ENCODE measurements at regions not wholly inside any gene's neighbourhood (a gene's known extent, or its start where the extent isn't known, plus 50 kb on each side); places are given as distances from the start of the nearest gene placed in this dataset.

DNA sequence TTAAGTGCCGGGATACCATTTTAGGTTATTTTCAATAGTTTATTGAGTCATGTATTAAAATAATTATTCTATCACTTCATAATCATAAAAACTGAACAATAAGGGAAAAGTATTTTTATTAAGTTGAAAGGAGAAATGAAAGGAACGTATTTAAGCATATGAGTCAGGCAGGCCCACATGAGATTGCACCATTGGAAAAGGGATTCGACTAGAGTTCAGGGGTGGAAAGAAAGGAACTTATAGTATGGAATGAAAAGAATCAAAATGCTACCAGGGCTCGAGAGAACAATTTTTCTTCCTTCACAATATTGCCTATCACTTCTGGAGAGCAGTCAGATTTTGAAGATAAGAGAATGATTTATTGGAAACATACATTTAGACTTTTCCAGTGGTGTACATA lies 516.5 kb upstream of the NETO1 start:
- no peak overlapping the region for H3K4me2 ChIP-seq (ENCODE audit: insufficient read depth, low read length)
- no peak for DNase-seq (ENCODE audit: insufficient read length, low spot score, missing footprints)
- no peaks in the 10 kb centered on the region for H3K36me3 ChIP-seq (ENCODE audit: insufficient read depth, low read length)
- no peaks in the 10 kb centered on the region for H4K20me1 ChIP-seq (ENCODE audit: insufficient read depth, low read length)
- no peaks in the 10 kb centered on the region for H3K9me3 ChIP-seq (ENCODE audit: low read depth, low read length)
- no peaks in the 10 kb centered on the region for H3K4me1 ChIP-seq (ENCODE audit: insufficient read depth, low read length)
- H3K4me3 ChIP-seq (ENCODE audit: insufficient read depth, low read length), result no peak overlapping the region
- no peak overlapping the region for H2AFZ ChIP-seq (ENCODE audit: low read length)
- TF ChIP-seq, protein P1, sequence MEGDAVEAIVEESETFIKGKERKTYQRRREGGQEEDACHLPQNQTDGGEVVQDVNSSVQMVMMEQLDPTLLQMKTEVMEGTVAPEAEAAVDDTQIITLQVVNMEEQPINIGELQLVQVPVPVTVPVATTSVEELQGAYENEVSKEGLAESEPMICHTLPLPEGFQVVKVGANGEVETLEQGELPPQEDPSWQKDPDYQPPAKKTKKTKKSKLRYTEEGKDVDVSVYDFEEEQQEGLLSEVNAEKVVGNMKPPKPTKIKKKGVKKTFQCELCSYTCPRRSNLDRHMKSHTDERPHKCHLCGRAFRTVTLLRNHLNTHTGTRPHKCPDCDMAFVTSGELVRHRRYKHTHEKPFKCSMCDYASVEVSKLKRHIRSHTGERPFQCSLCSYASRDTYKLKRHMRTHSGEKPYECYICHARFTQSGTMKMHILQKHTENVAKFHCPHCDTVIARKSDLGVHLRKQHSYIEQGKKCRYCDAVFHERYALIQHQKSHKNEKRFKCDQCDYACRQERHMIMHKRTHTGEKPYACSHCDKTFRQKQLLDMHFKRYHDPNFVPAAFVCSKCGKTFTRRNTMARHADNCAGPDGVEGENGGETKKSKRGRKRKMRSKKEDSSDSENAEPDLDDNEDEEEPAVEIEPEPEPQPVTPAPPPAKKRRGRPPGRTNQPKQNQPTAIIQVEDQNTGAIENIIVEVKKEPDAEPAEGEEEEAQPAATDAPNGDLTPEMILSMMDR (IDR thresholded peaks at IDR 0.05; ENCODE audit: extremely low read depth, low read depth, low read length), result no peak
- no peaks in the 10 kb centered on the region for H3K27me3 ChIP-seq (ENCODE audit: insufficient read depth, low read length)
- H3K79me2 ChIP-seq (ENCODE audit: insufficient read depth, low read length), result no peaks in the 10 kb centered on the region
- H3K27ac ChIP-seq (ENCODE audit: low read depth, low read length), result no peak overlapping the region

DNA sequence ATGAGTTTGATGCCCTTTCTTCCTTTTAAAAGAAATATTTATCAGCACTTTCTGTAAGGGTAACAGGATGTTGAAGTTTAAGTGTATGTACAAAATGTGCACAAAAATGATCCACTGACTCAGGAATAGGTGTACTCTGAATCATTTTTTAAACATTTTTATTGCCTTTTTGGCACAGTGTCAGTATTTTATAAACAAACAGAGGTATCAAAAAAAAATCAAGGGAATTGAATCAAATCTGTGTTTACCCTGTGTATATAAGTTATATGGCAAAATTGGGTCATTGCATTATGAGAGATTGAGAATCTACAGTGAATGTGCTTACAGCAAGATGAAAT lies 513.9 kb upstream of the NETO1 start:
- Histone ChIP-seq H3K27ac (ENCODE audit: low read depth, low read length) (no peak overlapping the region), H3K27me3 (ENCODE audit: insufficient read depth, low read length) (no peaks in the 10 kb centered on the region), H3K4me1 (ENCODE audit: insufficient read depth, low read length) (no peaks in the 10 kb centered on the region), H3K4me2 (ENCODE audit: insufficient read depth, low read length) (no peak overlapping the region), H3K4me3 (ENCODE audit: insufficient read depth, low read length) (no peak overlapping the region), H3K9me3 (ENCODE audit: low read depth, low read length) (no peaks in the 10 kb centered on the region), H2AFZ (ENCODE audit: low read length) (no peak overlapping the region), H3K79me2 (ENCODE audit: insufficient read depth, low read length) (no peaks in the 10 kb centered on the region), H4K20me1 (ENCODE audit: insufficient read depth, low read length) (no peaks in the 10 kb centered on the region), H3K36me3 (ENCODE audit: insufficient read depth, low read length) (no peaks in the 10 kb centered on the region)
- DNase-seq (ENCODE audit: insufficient read length, low spot score, missing footprints), result no peak
- TF ChIP-seq, protein P1 (IDR thresholded peaks at IDR 0.05; ENCODE audit: extremely low read depth, low read depth, low read length), result no peak

DNA sequence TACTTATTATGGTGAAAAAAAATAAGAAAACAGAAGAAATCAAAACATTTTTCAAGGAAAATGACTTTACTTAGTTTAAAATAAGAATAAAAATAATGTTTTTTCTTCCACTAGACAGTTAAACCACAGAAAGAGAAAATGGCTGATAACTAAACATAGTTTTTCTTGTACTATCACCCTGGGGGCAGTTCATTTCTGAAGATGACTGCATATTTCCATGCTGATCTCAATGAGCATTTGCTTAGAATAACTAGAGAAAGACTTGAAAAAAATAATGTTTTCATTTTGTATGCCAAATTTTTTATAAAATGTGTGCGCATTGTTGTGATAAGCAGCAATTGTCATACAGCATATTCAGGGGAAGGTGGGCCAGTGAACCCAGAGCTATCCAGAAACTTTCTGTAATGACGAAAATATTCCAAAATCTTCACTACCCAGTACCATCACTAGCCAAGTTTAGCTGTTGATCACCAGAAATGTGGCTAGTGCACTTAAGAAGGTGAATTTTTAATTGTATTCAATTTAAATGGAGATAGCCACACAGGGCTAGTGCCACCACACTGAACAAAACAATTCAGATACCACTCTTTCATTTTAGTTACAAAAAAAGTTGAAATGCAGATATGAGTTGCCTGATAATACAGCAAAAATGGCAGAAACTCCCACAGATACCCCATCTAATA lies 513.4 kb upstream of the NETO1 start:
- TF ChIP-seq, protein P1 (IDR thresholded peaks at IDR 0.05; ENCODE audit: extremely low read depth, low read depth, low read length), result no peak
- no peaks in the 10 kb centered on the region for H3K79me2 ChIP-seq (ENCODE audit: insufficient read depth, low read length)
- no peak overlapping the region for H3K4me2 ChIP-seq (ENCODE audit: insufficient read depth, low read length)
- H3K27me3 ChIP-seq (ENCODE audit: insufficient read depth, low read length), result no peaks in the 10 kb centered on the region
- H4K20me1 ChIP-seq (ENCODE audit: insufficient read depth, low read length), result no peaks in the 10 kb centered on the region
- H3K36me3 ChIP-seq (ENCODE audit: insufficient read depth, low read length), result no peaks in the 10 kb centered on the region
- H3K4me3 ChIP-seq (ENCODE audit: insufficient read depth, low read length), result no peak overlapping the region
- no peak overlapping the region for H2AFZ ChIP-seq (ENCODE audit: low read length)
- no peak overlapping the region for H3K27ac ChIP-seq (ENCODE audit: low read depth, low read length)
- H3K9me3 ChIP-seq (ENCODE audit: low read depth, low read length), result no peaks in the 10 kb centered on the region
- H3K4me1 ChIP-seq (ENCODE audit: insufficient read depth, low read length), result no peaks in the 10 kb centered on the region
- DNase-seq (ENCODE audit: insufficient read length, low spot score, missing footprints), result no peak

DNA sequence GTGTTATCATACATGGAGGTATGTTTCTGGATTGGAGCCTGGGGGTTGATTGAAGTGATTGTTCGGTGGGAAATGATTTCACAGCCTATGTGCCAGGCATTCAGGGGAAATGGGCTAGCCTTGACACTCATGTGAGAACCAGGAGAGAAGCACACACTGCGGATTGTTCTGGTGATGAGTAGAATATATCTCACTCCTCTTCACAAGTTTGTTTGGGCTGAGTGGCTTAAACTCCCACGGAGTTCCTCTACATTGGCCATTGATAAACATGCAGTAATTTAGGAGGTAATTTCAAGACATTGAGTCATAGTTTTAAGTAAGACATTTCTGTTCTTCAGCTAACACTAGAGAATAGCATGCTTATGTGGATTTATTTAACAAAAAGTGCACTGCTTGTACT lies 498.9 kb upstream of the NETO1 start:
- no peaks in the 10 kb centered on the region for H3K79me2 ChIP-seq (ENCODE audit: insufficient read depth, low read length)
- no peak for DNase-seq (ENCODE audit: insufficient read length, low spot score, missing footprints)
- no peaks in the 10 kb centered on the region for H3K4me1 ChIP-seq (ENCODE audit: insufficient read depth, low read length)
- TF ChIP-seq, protein P1 (IDR thresholded peaks at IDR 0.05; ENCODE audit: extremely low read depth, low read depth, low read length), result no peak
- H3K4me3 ChIP-seq (ENCODE audit: insufficient read depth, low read length), result no peak overlapping the region
- H3K4me2 ChIP-seq (ENCODE audit: insufficient read depth, low read length), result no peak overlapping the region
- peaks cover 3% of the 10 kb centered on the region for H3K9me3 ChIP-seq (ENCODE audit: low read depth, low read length)
- H3K27ac ChIP-seq (ENCODE audit: low read depth, low read length), result no peak overlapping the region
- H4K20me1 ChIP-seq (ENCODE audit: insufficient read depth, low read length), result no peaks in the 10 kb centered on the region
- no peaks in the 10 kb centered on the region for H3K27me3 ChIP-seq (ENCODE audit: insufficient read depth, low read length)
- H2AFZ ChIP-seq (ENCODE audit: low read length), result no peak overlapping the region
- no peaks in the 10 kb centered on the region for H3K36me3 ChIP-seq (ENCODE audit: insufficient read depth, low read length)

Measured in osteoblast (primary cell).